Germinal center (tissue), 1 donor: ENCODE measurements at regions not wholly inside any gene's neighbourhood (a gene's known extent, or its start where the extent isn't known, plus 50 kb on each side); places are given as distances from the start of the nearest gene placed in this dataset.

Source experiments
- DNase-seq: peaks from one replicate; pipeline ENCODE4 v3.0.0; 2012; ENCODE audit warnings: mixed read lengths, low spot score

DNA sequence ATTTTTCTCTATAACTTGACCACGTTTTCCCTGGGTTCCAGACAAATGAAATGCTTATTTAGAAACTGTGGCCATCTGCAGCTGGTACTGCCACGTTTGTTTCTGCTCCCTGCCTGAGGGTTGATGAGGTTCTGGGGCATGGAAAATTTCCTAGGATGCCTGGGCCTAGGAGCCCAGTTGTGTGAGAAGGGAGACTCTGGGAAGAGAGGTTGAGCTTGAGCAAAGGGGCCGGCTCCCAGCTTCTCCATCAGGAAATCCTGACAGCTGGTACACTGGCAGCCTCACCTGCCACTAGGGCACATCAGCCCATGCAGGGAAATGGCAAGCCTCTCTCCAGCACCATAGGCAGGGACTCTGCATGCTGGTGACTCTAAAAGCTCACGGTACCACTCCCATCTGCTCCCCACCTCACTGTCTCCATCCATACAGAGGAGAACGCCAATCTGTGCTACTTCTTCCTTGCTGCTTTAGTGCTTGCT lies 165.4 kb upstream of the PPP2R3A start:
- DNase-seq: no peak

DNA sequence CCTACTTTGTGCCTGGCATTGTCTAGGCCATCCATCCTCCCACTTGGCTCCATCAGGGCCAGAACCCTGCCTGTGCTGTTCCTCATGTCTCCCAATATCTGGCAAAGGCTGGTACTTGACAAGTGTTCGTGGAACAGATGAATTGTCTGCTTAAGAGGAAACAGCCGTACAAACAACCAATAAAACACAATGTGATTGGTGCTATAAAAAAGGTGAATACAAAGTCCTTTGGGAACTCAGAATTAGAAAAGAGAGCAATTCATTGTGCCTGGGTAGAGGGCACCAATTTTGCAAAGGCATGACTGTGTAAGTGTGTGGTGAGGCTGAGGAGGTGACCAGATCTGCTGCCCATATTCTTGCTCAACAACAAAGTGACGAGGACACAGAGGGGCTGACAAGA lies 164.5 kb upstream of the PPP2R3A start:
- DNase-seq: no peak

DNA sequence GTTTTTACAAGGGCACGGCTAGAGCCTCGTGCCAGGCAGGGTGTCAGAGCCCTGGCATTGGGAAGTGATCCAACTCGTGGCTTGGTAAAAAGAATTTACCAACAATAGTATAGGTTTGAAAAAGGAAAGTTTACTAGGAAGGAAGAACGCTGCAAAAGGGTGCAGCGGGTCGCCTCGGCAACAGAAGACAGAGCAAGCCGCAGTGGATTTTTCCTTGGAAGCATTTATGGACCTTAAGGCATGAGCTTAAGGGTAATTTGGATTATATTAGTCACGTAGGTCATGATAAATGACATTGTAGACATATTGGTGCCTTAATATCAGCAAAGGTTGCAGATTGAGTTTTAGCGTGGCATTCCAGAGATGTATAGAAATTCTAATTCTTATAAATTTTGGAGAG lies 163.4 kb upstream of the PPP2R3A start:
- no peak for DNase-seq

DNA sequence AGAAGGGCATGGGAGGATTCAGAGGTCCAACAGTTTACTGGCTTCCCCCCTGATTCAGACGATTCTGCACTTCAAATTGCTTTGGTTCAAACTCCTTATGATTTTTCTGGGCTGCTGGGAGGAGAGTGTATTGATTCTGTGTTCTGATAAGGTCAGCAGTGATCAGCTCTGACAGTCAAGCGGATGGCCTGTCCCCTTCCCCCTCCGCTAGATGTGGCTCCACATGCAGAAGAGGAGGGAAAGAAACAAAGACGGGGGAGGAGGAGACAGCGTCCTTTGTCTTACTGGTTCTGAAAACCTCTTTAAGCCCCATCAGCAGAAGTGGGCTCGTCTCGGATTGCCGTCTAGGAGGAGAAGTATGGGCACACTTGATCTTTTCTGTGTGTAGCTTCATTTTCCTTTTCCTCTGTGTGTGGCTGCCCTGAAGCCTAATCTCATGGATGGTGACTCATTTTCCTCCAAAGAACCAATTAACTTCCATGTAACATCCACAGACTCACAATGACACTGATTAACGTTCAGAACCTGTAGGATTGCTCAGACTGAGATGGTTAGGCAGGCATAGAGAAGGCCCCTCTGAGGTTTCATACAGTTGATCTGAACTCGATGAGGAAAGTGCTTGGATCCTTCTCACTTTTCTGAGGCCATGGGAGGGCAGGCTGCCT lies 162.4 kb upstream of the PPP2R3A start:
- DNase-seq: no peak

DNA sequence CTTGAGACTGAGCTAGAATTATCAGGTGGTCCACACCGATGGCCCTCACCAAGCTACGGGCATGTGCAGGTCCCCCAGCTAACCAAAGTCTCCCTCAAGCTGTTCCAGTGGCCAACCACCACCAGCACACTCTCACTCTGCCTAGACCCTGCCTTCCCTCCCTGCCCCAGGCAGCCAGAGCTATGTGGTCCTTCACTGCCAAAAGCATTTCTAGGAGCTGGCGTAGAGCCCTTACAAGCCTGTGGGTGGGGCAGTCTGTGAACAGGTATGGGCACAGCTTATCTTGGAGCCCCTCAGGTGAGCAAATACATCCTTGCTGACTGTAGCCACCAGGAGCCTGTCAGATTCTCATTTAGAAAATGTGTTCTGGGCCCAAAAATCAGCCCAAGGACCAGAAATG lies 159.8 kb upstream of the PPP2R3A start:
- DNase-seq: no peak

DNA sequence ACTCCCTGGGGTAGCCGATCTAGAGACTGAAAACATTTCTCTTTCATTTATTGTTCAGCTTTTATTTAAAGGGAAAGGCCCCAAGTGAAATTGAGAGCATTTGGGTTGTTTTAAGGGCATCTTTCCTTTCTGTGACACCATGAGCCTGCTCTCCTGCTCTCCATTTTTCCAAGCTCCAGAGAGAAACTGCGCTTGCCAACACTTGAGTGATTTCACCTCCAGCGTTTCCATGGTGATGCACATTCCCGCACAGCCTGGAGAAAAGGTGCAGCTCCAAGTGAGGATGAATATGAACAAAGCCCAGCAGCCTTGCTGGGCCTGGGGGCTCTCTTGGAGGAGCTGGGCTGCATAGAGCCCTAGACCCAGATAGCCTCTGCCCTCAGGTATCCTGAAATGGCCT lies 159.2 kb upstream of the PPP2R3A start:
- no peak for DNase-seq

DNA sequence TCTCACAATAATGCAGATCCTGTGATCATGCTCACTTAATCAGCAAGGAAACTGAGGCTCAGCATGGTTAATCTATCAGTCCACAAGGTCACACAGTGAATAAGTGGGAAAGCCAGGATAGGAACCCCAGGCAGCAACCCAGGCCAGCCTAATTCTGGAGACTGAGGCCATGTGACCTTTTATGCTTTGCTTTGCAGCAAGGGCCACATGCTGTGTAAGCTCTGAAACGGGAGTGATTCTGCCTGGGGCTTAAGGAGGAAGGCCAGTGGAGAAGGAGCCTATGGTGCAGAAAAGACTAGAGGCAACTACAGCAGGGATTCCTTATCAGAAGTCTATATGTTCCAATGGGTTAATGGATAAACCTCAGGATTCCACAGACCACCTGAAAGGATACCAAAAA lies 157.6 kb upstream of the PPP2R3A start:
- no peak for DNase-seq

DNA sequence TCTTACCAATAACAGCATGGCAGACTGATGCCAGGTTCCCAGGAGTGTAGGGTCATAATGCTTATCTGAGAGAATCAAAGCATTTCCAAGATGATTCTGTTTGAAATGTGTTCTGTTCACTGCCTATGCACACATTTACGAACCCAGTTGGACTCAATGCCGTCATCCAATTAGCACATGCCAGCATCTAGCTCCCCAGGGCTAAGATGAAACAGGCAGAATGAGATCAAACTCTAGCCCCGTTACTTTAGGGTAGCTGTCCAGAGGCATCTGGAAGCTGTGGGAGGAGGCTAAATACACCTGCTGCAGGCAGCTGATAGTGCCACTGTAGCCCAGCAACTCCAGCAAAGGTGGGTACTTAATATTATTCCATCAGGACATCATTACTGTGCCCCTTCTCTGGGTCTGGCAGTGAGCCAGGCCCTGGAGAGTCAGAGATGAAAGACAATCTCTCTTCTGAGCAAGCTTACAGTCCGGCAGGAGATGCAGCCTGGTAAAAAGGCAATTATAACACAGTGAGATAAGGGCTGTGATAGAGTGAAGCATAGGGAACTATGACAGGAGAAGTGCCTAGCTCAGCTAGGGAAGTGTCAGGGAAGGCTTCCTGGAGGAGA lies 156.4 kb upstream of the PPP2R3A start:
- DNase-seq: no peak

DNA sequence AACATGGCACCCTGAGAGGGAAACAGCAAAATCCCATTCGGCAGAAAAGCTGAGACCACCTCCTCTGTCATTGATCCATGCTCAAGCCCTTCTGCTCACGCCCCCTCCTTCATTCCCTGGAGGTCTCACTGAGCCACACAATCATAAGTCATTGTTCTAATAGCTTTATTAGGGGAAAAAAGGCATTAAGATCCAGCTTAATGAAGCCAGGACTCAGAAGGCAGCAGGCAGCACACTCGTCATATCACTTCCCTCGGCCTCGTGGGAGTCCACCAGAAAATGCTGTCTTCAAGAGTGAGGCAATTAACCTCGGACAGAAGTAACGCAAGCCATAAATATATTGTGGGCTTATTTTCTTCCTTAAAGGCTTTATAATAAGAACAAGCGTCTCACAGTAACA lies 153.9 kb upstream of the PPP2R3A start:
- no peak for DNase-seq

DNA sequence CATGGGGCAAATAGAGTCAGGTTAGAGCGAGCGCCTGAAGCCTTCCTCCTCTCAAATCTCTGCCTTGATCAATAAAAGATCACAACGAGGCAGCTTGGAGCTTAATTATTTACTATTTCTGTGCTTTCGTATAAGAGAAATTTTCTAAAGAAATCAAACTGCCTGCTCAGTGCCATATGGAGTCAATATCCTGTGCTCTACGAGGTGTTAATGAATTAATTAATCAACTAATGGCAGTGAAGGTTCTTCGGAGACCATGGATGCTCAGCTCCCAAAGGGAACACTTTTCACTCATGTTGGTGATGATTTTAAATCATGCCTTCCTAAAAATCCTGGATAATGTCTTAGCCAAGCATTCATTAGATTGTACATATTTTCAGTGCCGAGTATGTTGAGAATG lies 153.5 kb upstream of the PPP2R3A start:
- DNase-seq: no peak

DNA sequence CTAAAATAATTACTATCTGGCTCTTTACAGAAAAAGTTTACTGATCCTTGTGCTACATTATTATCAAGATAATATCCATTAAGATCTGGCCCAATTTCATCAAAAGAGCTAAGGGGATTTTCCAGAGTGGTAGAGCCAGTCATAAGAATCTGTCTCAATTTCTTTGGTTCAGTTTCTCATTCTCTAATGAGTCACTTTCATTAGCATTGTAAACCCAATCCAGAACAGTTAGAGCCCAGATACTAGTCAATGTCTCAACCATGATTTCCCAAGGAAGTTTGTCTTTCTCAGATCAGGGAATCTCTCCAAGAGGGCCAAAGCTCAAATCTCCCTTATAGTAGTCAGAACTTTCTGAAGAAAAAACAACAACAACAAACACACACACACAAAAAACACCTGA lies 131.1 kb upstream of the PPP2R3A start:
- no peak for DNase-seq

DNA sequence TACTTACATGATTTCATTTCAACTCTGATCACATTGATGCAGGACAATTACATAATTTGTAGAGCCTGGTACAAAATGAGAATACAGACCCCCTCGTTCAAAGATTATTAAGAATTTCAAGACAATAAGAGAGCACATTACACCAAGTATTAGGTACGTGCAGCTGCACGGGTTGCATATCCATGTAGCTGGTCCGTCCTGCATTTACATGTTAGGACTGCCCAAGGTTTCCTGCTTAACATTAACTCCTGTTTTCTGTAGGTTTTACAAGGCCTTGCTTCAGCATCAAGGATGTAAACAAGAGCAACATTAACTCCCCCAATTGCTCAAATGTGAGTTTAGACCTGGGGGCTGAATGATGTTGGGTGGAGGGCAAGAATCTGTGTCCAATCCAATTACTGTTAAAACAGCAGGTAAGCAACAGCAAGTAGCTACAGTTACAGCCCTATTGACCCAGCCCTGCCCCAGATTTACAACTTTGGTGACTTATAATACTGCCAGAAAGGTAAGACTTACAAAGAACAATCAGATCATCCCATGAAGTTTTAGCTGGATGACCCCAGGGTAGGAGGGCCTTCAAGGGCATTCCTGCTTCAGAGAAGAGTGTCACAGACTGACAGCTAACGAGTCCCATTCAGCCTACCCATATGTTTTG lies 127.4 kb upstream of the PPP2R3A start:
- DNase-seq: no peak

DNA sequence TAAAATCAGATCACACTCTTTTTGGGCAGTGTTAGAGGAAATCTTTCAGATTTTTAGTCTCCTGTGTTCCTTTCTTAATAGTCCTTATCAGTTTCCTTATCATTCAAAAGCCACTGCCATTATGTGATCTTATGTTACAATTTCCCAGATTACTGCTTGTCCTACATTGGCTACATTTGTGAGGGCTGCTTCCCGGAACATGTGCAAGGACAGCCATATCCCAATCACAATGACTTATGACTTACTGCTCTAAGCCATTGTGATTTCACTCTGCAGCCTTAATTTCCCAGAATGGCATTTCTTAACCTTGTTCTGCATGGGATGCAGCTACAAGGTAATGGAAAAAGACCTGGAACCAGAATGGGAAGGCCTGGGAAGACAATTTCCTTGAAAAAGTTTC lies 125.1 kb upstream of the PPP2R3A start:
- no peak for DNase-seq

DNA sequence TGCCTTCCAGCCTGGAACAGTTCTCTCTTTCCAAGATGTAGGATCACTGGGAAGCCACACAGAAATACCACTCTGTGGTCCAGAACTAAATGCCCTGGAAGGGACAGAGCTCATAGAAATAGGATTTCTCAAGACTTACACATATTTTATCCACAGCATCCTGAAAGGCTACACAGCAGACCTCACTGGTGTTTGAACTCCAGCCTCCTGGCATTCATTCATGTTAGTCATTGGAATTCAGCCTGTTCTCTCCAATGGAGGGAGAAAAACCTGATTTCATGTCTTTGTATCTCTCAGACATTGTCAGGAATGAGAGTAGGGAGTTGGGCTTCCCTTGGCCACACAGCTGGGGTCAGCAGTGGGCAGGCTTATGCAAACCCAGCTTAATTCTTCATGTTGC lies 121.1 kb upstream of the PPP2R3A start:
- no peak for DNase-seq

DNA sequence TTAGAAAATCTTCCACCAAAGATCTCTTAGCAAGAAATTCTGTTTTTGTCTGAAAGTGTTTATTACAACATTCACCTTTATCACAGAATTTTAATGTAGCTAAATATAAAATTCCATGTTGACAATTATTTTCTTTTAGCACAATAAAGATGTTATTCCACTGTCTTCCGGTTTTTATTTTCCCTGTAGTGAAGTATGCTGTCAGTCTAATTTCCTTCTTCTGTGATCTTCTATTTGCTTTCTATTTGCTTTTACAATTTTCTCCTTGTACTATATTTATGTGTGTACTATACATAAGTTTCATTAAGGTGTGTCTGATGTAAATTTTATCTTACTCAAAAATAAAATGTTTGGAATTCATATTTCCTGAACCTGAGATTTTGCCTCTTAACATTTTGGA lies 117.5 kb upstream of the PPP2R3A start:
- DNase-seq: no peak

DNA sequence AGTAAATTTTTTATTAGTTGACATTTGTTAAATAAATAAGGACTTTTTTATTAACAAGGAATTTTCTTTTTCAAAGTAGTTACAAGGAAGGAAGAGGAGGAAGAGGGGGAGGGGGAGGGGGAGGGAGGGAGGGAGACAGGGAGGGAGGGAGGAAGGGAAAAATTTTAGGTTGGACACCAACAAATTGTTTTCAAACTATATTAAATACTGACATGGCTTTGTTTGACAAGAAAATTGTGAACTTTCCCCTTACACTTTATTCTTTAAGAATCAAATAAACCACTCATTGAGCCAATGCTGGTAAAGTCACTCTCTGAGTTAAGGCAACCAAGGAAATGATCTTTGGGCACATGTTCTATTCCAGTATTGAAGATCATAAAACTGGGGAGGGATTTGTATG lies 115.7 kb upstream of the PPP2R3A start:
- DNase-seq: no peak

DNA sequence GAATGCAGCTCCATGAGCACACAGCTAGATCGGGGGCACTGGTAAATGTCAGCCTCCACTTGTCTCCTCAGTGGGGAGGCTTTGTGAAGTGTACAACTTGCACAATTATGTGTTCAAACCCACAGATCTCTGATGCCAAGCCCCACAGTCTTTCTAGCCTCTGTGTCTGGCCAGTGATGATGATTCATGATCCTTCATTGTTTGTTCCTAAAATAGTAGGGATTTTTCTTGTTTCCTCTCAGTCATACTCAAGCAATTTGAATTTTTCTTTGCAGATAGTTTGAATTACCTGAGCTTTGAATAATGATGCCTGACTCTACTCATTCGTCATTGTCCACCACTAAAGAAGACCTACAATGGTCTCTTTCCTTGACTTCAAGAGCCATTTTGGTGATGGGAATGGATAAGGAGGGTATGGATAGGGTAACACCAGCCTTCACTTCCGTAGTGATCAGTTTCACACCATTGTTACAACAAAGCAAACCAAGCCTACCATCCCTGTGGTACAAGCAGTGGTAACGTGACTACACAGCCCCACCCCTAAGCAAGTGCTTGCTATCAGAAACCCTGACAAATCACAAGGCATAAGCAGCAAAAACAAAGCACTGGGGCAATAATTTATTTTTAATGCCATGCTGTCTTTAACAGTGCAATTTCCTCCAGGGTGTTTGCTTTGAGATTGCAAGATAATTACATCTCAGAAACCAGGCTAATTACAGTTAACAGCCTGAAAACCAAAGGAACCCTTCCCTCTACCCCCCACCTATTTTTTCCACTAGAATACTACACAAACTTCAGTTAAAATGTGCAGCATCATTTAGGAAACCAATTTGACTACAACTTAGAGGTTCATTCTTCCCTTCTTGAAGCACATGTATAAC lies 114.1 kb upstream of the PPP2R3A start:
- no peak for DNase-seq

DNA sequence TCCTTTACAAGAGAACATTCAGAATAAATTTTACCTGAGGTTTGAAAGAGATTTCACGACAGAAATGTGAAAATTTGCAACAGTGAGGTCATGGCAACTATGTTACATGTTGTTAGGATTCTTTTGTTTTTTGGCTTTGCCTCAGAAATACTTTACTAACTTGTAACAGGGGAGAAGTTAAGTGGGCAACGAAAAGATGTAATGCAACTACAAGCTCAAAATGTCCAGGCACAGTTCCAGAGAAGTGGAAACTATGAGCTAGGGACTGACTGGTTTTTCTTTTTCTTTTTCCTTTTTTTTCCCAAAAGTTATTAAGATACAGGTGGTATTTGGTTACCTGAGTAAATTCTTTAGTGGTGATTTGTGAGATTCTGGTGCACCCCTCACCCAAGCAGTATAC lies 111.5 kb upstream of the PPP2R3A start:
- no peak for DNase-seq

DNA sequence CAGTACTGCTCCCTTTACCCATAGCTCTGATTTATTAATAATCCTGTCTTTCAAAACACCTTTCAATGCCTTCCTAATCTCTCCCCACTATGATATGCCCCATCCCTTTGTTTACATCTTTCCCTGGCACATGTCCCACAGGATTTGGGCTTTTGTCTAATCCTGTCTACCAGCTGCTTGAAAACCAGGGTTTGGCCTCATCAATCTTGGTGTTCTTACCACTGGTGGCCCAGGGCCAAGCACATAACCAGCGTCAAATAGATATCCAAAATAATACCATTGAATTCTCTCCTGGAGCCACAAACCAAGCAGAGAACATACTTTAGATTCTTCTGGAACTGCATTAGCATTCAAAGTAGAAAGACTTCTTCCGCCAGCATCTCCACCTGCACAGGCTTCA lies 104.8 kb upstream of the PPP2R3A start:
- no peak for DNase-seq

DNA sequence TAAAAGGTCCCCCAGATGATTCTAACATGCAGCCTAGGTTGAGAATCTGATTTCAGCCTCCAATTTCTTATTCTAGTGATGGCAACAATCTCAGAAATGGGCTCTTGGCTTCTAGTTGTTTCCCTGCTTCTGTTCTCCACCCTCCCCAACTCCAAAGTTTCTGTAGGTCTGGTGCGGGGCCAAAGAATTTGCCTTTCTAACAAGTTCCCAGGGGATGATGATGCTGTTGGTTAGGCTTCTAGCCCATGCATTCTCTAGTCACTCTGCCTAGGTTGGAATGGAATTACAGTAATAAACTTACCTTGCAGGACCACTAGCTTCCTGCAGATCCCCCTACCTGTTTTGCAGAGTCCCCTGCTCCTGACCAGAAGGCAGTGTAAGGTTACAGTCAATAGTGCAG lies 103.2 kb upstream of the PPP2R3A start:
- DNase-seq: no peak

DNA sequence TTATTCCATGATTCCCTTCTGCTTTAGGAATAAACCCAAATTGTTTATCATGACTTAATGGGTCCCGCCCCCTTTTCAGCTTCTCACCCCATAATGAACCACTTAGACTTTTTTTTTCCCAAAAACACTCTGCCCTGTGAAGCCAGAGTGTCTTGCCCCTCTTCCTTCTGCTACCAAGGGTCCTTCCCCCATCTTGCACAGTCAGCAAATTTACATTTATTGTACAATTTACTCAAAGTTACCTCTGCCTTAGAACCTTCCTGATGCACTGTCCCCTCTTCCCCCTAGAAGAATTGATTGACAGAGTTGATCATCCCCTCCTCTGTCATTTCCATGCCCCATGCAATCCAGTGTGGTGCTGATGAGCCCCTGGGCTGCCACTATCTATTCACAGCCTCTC lies 101.5 kb upstream of the PPP2R3A start:
- no peak for DNase-seq

DNA sequence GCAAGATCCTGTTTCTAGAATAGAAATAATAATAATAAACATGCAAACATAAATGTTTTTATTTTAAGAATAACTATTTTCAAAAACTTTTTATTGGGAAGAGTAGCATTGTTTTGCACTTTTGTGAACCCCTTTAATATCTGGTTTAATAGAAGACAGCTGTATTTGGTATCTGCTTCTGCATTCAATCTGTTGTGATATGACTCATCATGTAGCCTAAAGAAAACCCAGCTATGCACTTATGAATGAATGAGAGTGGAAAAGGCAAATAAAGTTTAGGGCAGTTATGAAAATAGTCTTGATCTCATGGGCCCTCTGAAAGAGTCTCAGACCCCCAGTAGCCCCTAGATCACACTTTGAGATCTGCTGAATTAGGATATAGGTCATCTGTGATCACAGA lies 100.4 kb upstream of the PPP2R3A start:
- no peak for DNase-seq

DNA sequence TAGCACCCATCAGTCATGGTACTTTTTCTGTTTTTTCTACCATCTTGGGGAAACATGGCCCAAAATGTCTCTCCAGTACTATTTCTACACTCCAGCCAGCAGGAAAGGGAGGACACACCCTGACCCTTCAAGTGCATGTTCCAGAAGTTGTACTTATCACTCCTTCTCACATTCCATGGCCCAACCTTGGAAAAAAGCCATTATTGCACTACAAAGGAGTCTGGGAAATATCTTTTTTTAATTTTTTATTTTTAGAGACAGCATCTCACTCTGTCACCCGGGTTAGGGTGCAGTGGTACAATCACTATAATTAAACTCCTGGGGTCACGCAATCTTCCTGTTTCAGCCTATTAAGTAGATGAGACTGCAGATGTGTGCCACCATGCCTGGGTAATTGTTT lies 100.0 kb upstream of the PPP2R3A start:
- no peak for DNase-seq
